ENCODE measurements at regions not wholly inside any gene's neighbourhood (a gene's known extent, or its start where the extent isn't known, plus 50 kb on each side); places are given as distances from the start of the nearest gene placed in this dataset.

DNA sequence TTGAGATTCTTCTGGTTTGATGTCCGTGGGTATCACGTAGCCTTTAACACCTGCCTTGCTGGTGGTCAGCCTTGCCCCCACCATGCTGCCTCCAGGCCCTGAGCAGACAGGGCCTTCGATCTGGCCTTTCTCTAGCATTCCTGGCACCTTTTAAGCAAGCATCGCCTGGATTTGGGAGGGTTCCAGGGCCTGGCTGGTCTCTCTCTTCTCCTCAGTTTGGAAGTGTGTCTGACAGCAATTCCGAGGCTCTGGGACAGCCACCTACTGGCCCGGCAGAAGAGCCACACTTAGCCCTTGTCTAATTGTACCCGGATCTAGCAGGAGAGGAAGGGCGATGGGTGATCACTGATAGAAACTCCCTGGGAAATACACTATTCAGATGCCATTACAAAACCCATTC is 441.3 kb upstream of the MKI67 start:
- no peak for FAIRE-seq
- H3K27ac ChIP-seq (ENCODE audit: extremely low read depth, low read depth, low read length) = no peak overlapping the region
- H3K9ac ChIP-seq (ENCODE audit: insufficient read depth in 1 of 2, low read depth in 2 of 2, low read length in 2 of 2) = no peak overlapping the region
- no peaks in the 10 kb centered on the region for H3K9me3 ChIP-seq (replicated peaks; ENCODE audit: control insufficient read depth, insufficient read depth, low read depth, low read length)
- BruUV-seq (replicated peaks) = no TSS peak
- peak in 1 of 4 experiments; percentile 22 for DNase-seq (ENCODE audit: extremely low read depth in 1 of 4, low spot score in 3 of 4)
- H3K9me1 ChIP-seq (ENCODE audit: control insufficient read depth, insufficient read depth, low read length) = no peaks in the 10 kb centered on the region
- no peak overlapping the region for H3K4me3 ChIP-seq
- H3K4me2 ChIP-seq (ENCODE audit: insufficient read depth, low read length) = no peak overlapping the region
- CTCF ChIA-PET (ENCODE audit: low intra/inter-chr PET ratio) = no interaction called here
- TF ChIP-seq ZNF347 (CRISPR knock-in tag; IDR thresholded peaks at IDR 0.05; ENCODE audit: low read depth) (no peak), ZNF586 (CRISPR knock-in tag; conservative IDR thresholded peaks at IDR 0.05) (no peak), ATF1 (CRISPR knock-in tag; IDR thresholded peaks at IDR 0.05) (no peak), ATF1 (tag; IDR thresholded peaks at IDR 0.05) (no peak), MYNN (IDR thresholded peaks at IDR 0.05) (no peak), MYNN (CRISPR knock-in tag; IDR thresholded peaks at IDR 0.05) (no peak), ZFP30 (CRISPR knock-in tag; IDR thresholded peaks at IDR 0.05; ENCODE audit: borderline replicate concordance) (no peak), KAT8 (IDR thresholded peaks at IDR 0.05; ENCODE audit: low read depth) (no peak)
- TF ChIP-seq, protein P1, sequence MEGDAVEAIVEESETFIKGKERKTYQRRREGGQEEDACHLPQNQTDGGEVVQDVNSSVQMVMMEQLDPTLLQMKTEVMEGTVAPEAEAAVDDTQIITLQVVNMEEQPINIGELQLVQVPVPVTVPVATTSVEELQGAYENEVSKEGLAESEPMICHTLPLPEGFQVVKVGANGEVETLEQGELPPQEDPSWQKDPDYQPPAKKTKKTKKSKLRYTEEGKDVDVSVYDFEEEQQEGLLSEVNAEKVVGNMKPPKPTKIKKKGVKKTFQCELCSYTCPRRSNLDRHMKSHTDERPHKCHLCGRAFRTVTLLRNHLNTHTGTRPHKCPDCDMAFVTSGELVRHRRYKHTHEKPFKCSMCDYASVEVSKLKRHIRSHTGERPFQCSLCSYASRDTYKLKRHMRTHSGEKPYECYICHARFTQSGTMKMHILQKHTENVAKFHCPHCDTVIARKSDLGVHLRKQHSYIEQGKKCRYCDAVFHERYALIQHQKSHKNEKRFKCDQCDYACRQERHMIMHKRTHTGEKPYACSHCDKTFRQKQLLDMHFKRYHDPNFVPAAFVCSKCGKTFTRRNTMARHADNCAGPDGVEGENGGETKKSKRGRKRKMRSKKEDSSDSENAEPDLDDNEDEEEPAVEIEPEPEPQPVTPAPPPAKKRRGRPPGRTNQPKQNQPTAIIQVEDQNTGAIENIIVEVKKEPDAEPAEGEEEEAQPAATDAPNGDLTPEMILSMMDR (IDR thresholded peaks at IDR 0.05 in 2 of 3, conservative IDR thresholded peaks at IDR 0.05 in 1 of 3; ENCODE audit: insufficient read depth in 2 of 3, low read depth in 1 of 3, low read length in 3 of 3) = 0 out of 6 replicates have a peak, but pooled peaks of 2 of the 3 experiments have one; percentile 12
- H3K27me3 ChIP-seq (ENCODE audit: control insufficient read depth in 2 of 2, insufficient read depth in 2 of 2, low read length in 2 of 2) = no peaks in the 10 kb centered on the region
- POLR2A ChIA-PET = no interaction called here
- H4K20me1 ChIP-seq (replicated peaks; ENCODE audit: control insufficient read depth, insufficient read depth, low read length) = no peaks in the 10 kb centered on the region
- no peaks in the 10 kb centered on the region for H3K79me2 ChIP-seq (ENCODE audit: control insufficient read depth, insufficient read depth, low read length)
- H2AFZ ChIP-seq (ENCODE audit: low read depth, low read length) = peak overlapping the region; percentile 76
- H3K36me3 ChIP-seq (ENCODE audit: control insufficient read depth, insufficient read depth, low read length) = no peaks in the 10 kb centered on the region
- in situ Hi-C loops (cut with MboI) = no loop called here
- peak; percentile 60; the same call in 2 of the 3 replicates for ATAC-seq
- H3K4me1 ChIP-seq (replicated peaks in 1 of 2; ENCODE audit: control insufficient read depth in 2 of 2, insufficient read depth in 2 of 2, low read length in 2 of 2) = peaks cover 3 to 4% of the 10 kb centered on the region in 2 experiments; a peak in 3 of 5 replicates
- 49% methylated on average over 4 of the region's 8 CpGs for WGBS (ENCODE audit: insufficient coverage, low coverage, missing lambda C conversion rate)
- intact Hi-C loops (cut with micrococcal nuclease) = no loop called here

Measured in K562 (cell line).